GM19324 (cell line): ENCODE measurements at regions not wholly inside any gene's neighbourhood (a gene's known extent, or its start where the extent isn't known, plus 50 kb on each side); places are given as distances from the start of the nearest gene placed in this dataset.

ENCODE experiments used
- ATAC-seq: cut with Tn5 transposase; IDR thresholded peaks from one replicate; pipeline ENCODE4 v1.9.1; 2021; ENCODE audit warnings: mild to moderate bottlenecking, moderate library complexity; ENCODE audit not compliant: unreplicated experiment, low FRiP score

- no peak for ATAC-seq
Measured at GRCh38 chr2:128545829-128546228, 227.2 kb upstream of the HS6ST1 start.

- no peak for ATAC-seq
Measured at GRCh38 chr2:128547667-128548066, 229.0 kb upstream of the HS6ST1 start.

GRCh38 chr2:128548461-128548891 is 229.8 kb upstream of the HS6ST1 start:
- no peak for ATAC-seq

GRCh38 chr2:128549094-128549493 is 230.4 kb upstream of the HS6ST1 start:
- no peak for ATAC-seq

GRCh38 chr2:128549646-128550260 is 231.1 kb upstream of the HS6ST1 start:
- no peak for ATAC-seq

- ATAC-seq, result no peak
Measured at GRCh38 chr2:128550389-128550788, 231.7 kb upstream of the HS6ST1 start.

- ATAC-seq, result no peak
Measured at GRCh38 chr2:128550801-128551416, 232.2 kb upstream of the HS6ST1 start.

- no peak for ATAC-seq
Measured at GRCh38 chr2:128551435-128551834, 232.8 kb upstream of the HS6ST1 start.

- ATAC-seq, result no peak
Measured at GRCh38 chr2:128552141-128552805, 233.6 kb upstream of the HS6ST1 start.

GRCh38 chr2:128552806-128553551 is 234.3 kb upstream of the HS6ST1 start:
- ATAC-seq, result no peak

GRCh38 chr2:128554151-128554769 is 235.6 kb upstream of the HS6ST1 start:
- ATAC-seq, result no peak

GRCh38 chr2:128555433-128555832 is 236.8 kb upstream of the HS6ST1 start:
- no peak for ATAC-seq

- no peak for ATAC-seq
Measured at GRCh38 chr2:128556089-128556488, 237.4 kb upstream of the HS6ST1 start.

GRCh38 chr2:128556633-128557032 is 238.0 kb upstream of the HS6ST1 start:
- no peak for ATAC-seq

GRCh38 chr2:128557069-128557468 is 238.4 kb upstream of the HS6ST1 start:
- no peak for ATAC-seq

GRCh38 chr2:128557831-128558241 is 239.2 kb upstream of the HS6ST1 start:
- no peak for ATAC-seq

- no peak for ATAC-seq
Measured at GRCh38 chr2:128558441-128558840, 239.8 kb upstream of the HS6ST1 start.

GRCh38 chr2:128558895-128559532 is 240.3 kb upstream of the HS6ST1 start:
- no peak for ATAC-seq

GRCh38 chr2:128559533-128560515 is 241.2 kb upstream of the HS6ST1 start:
- no peak for ATAC-seq
